GM19468 (cell line): ENCODE measurements at regions not wholly inside any gene's neighbourhood (a gene's known extent, or its start where the extent isn't known, plus 50 kb on each side); places are given as distances from the start of the nearest gene placed in this dataset.
"Not testable (repeated sequence)": the region's sequence is repeated elsewhere in the genome, so short reads cannot be mapped to it uniquely, and the experiment has no call there.

ENCODE experiments used
- ATAC-seq: cut with Tn5 transposase; IDR thresholded peaks from one replicate; pipeline ENCODE4 v1.9.1; 2021; ENCODE audit warnings: mild to moderate bottlenecking, moderate library complexity, moderate number of reproducible peaks; ENCODE audit not compliant: unreplicated experiment; ENCODE audit errors: extremely low read depth

GRCh38 chr6:140774080-140774505 lies 1358.6 kb upstream of the GJE1 start:
- ATAC-seq, result peak; percentile 81

GRCh38 chr6:140773276-140773675 lies 1359.4 kb upstream of the GJE1 start:
- ATAC-seq, result no peak

GRCh38 chr6:140772576-140772975 lies 1360.1 kb upstream of the GJE1 start:
- ATAC-seq, result no peak

- ATAC-seq, result no peak
Measured at GRCh38 chr6:140768133-140768532, 1364.6 kb upstream of the GJE1 start.

- no peak for ATAC-seq
Measured at GRCh38 chr6:140766999-140767398, 1365.7 kb upstream of the GJE1 start.

GRCh38 chr6:140758169-140758877 lies 1374.4 kb upstream of the GJE1 start:
- no peak for ATAC-seq

- no peak for ATAC-seq
Measured at GRCh38 chr6:140752234-140752633, 1377.8 kb upstream of the CITED2 start.

GRCh38 chr6:140747114-140747513 lies 1372.7 kb upstream of the CITED2 start:
- ATAC-seq, result no peak

GRCh38 chr6:140744659-140745320 lies 1370.3 kb upstream of the CITED2 start:
- ATAC-seq, result no peak

GRCh38 chr6:140736231-140736630 lies 1361.8 kb upstream of the CITED2 start:
- ATAC-seq, result no peak

- no peak for ATAC-seq
Measured at GRCh38 chr6:140732991-140733390, 1358.5 kb upstream of the CITED2 start.

GRCh38 chr6:140732155-140732554 lies 1357.7 kb upstream of the CITED2 start:
- ATAC-seq, result no peak

- no peak for ATAC-seq
Measured at GRCh38 chr6:140731741-140732140, 1357.3 kb upstream of the CITED2 start.

- no peak for ATAC-seq
Measured at GRCh38 chr6:140729521-140729920, 1355.1 kb upstream of the CITED2 start.

- no peak for ATAC-seq
Measured at GRCh38 chr6:140718021-140718420, 1343.6 kb upstream of the CITED2 start.

- ATAC-seq, result no peak
Measured at GRCh38 chr6:140713495-140713894, 1339.0 kb upstream of the CITED2 start.

- no peak for ATAC-seq
Measured at GRCh38 chr6:140711019-140711613, 1336.7 kb upstream of the CITED2 start.

GRCh38 chr6:140708441-140708840 lies 1334.0 kb upstream of the CITED2 start:
- no peak for ATAC-seq

- not testable (repeated sequence) for ATAC-seq
Measured at GRCh38 chr6:140704008-140704407, 1329.6 kb upstream of the CITED2 start.

GRCh38 chr6:140697585-140697984 lies 1323.1 kb upstream of the CITED2 start:
- ATAC-seq, result no peak

GRCh38 chr6:140684776-140685550 lies 1310.5 kb upstream of the CITED2 start:
- no peak for ATAC-seq
